ENCODE measurements at regions not wholly inside any gene's neighbourhood (a gene's known extent, or its start where the extent isn't known, plus 50 kb on each side); places are given as distances from the start of the nearest gene placed in this dataset.

DNA sequence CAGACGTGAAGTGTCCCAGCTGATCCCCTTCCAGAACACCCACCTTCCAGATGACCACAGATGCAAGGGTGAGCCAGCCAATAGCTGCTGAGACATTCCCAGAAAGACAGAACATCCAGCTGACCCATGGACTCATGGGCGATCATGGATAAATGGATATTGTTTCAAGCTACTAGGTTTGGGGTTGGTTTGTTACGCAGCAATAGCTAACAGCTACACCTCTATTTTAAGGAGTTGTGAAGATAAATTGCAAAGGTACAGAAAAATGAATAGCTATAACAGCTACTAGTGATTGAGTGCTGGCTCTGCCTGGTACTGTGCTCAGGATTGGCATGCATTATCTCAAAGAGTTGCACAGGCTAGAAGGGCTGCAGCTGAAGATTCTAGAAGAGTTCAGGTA, 122.5 kb downstream of the MIAT start:
- Histone ChIP-seq H3K9me3 (ENCODE audit: control insufficient read depth, insufficient read depth, low read length) (peaks cover 2% of the 10 kb centered on the region; the same call in 1 of the 2 replicates), H3K9ac (ENCODE audit: low read depth, low read length) (no peak overlapping the region), H3K4me1 (ENCODE audit: insufficient read depth, low read length) (peaks cover 31% of the 10 kb centered on the region), H3K36me3 (ENCODE audit: insufficient read depth, low read length) (no peaks in the 10 kb centered on the region)

DNA sequence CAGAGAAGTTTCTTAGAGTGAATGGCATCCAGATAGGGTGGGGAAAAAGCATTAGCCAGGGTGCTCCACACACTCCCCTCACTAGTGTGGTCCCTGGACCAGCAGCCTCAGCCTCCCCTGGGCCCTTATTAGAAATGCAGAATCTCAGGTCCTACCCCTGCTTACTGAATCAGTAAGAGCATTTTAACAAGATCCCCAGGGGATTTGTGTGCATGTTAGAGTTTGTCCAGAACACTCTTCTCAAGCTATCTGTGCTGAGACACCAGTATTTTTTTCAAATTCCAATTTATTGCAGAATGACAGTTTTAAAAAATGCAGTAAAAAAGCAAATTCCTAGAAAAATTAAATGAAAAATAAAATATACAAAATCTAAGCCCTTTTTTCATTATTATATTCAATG, 123.1 kb downstream of the MIAT start:
- Histone ChIP-seq H3K9ac (ENCODE audit: low read depth, low read length) (no peak overlapping the region), H3K4me1 (ENCODE audit: insufficient read depth, low read length) (peaks cover 37% of the 10 kb centered on the region), H3K9me3 (ENCODE audit: control insufficient read depth, insufficient read depth, low read length) (peaks cover 2% of the 10 kb centered on the region; the same call in 1 of the 2 replicates), H3K36me3 (ENCODE audit: insufficient read depth, low read length) (no peaks in the 10 kb centered on the region)

DNA sequence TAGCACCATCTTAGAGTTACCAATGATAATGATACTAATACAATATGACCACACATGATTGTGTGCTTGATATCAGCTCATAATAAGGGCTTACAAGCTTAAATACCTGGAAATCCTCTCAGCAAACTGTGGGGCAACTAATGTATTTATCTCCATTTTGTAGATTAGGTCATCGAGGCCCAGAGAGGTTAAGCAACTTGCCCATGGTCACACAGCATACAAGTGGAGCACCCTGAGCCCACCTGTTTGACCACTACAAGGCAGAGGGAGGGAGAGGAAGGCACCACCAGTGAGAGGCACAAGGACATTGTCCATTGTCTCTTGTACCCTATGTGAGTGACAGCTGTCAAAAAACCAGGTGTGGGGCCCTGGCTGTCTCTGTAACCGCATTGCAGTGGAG, 123.7 kb downstream of the MIAT start:
- no peaks in the 10 kb centered on the region for H3K36me3 ChIP-seq (ENCODE audit: insufficient read depth, low read length)
- peaks cover 37% of the 10 kb centered on the region for H3K4me1 ChIP-seq (ENCODE audit: insufficient read depth, low read length)
- H3K9me3 ChIP-seq (ENCODE audit: control insufficient read depth, insufficient read depth, low read length), result no peaks in the 10 kb centered on the region
- no peak overlapping the region for H3K9ac ChIP-seq (ENCODE audit: low read depth, low read length)

DNA sequence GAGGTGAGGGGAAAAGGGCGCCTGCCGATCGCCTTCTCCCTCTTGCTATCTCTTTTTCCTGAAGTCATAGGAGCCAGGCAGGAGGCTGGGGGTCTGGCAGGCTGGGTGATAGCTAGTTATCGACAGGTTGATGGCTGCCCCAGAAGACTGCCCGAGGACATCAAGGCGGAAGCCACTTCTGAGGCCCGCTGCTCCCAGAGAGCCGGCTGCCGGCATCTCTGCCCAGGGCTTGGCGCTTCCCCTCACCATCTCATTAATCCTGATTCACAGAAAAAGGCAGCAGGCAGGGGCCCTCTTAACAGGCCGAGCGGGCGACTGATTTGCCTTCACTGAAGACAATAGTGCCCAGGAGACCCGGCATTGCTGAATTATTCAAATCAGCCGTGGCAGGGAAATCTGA, 124.2 kb downstream of the MIAT start:
- Histone ChIP-seq H3K9me3 (ENCODE audit: control insufficient read depth, insufficient read depth, low read length) (no peaks in the 10 kb centered on the region), H3K4me1 (ENCODE audit: insufficient read depth, low read length) (peaks cover 37% of the 10 kb centered on the region), H3K36me3 (ENCODE audit: insufficient read depth, low read length) (no peaks in the 10 kb centered on the region), H3K9ac (ENCODE audit: low read depth, low read length) (no peak overlapping the region)

DNA sequence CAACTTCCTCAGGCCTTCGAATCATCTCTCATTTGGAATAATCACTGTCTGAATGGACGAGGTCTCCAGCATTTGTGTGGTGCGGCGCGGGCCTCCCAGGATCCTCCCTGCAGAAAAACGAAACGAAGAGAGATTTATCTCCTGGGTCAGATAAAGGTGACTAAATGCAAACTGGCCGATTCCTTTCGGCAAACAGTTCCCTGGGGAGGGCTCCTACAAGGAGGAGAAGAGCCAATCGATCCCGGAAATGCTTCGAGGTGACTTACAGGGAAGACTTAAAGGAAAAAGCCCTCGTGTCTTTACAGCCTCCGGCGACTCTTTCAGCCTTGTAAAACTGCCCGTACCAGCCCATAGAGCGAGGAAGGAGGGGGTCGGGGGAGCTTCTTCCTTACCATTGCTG, 126.5 kb downstream of the MIAT start:
- Histone ChIP-seq H3K9ac (ENCODE audit: low read depth, low read length) (peak overlapping the region; percentile 10; the same call in 1 of the 2 replicates), H3K36me3 (ENCODE audit: insufficient read depth, low read length) (no peaks in the 10 kb centered on the region), H3K9me3 (ENCODE audit: control insufficient read depth, insufficient read depth, low read length) (no peaks in the 10 kb centered on the region), H3K4me1 (ENCODE audit: insufficient read depth, low read length) (peaks cover 19% of the 10 kb centered on the region; the same call in 1 of the 2 replicates)

DNA sequence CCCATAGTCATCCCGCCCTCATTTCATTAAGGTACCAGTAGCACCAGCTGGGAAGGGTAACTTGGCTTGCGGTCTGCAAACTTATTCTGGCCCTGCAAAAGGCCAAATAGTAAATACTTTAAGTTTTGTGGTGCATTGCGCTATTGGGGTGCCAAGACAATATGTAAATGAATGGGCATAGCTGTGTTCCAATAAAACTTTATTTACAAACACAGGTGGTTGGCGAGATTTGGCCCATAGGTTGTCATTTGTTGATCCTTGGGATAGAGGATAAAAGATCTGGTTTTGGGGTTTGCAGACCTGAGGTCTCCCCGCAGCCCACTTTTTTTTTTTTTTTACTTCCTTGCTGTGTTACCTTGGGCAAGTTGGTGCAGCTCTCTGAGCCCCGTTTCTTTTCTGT, 127.4 kb downstream of the MIAT start:
- H3K36me3 ChIP-seq (ENCODE audit: insufficient read depth, low read length), result no peaks in the 10 kb centered on the region

DNA sequence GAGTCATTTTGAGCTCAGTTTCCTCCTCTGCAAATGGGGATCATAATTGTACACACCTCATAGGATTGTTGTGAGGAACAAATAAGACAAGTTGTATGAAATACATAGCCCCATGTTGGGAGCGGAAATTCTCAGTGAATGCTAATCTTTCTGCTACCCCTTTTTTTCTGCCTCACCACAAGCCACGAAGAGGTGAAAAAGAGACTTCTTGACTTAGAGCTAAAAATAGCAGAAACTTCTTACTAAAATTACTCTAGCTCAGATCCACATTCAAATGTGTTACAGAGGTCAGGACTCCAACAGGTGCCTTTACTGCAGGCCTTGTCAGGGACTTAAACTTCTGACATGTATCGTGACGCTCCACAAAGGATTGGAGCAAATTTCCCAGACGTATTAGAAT, 128.5 kb downstream of the MIAT start:
- H3K4me1 ChIP-seq (ENCODE audit: insufficient read depth, low read length), result peaks cover 17% of the 10 kb centered on the region; the same call in 1 of the 2 replicates
- no peaks in the 10 kb centered on the region for H3K9me3 ChIP-seq (ENCODE audit: control insufficient read depth, insufficient read depth, low read length)
- no peaks in the 10 kb centered on the region for H3K36me3 ChIP-seq (ENCODE audit: insufficient read depth, low read length)
- H3K9ac ChIP-seq (ENCODE audit: low read depth, low read length), result no peak overlapping the region

More for the DNA sequence above, 127.4 kb downstream of the MIAT start:
- peaks cover 17% of the 10 kb centered on the region; the same call in 1 of the 2 replicates for H3K4me1 ChIP-seq (ENCODE audit: insufficient read depth, low read length)
- no peak overlapping the region for H3K9ac ChIP-seq (ENCODE audit: low read depth, low read length)
- H3K9me3 ChIP-seq (ENCODE audit: control insufficient read depth, insufficient read depth, low read length), result no peaks in the 10 kb centered on the region

DNA sequence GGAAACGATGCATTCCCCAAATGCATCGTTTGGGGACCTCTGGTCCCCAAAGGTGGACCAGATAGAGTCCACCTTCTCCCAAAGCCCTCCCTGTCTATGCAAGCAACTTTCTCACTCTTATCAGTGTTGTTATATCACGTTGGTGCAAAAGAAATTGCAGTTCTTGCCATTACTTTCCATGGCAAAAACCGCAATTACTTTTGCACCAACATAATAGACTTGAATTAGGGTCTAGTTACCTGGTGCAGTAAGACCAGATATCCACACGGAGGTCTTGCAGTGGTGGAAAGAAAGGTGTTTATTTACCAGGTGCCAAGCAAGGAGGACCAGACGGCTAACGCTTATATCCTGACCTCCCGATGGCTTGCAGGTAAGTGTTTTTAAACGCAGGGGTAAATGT, 129.0 kb downstream of the MIAT start:
- H3K9me3 ChIP-seq (ENCODE audit: control insufficient read depth, insufficient read depth, low read length), result no peaks in the 10 kb centered on the region
- no peaks in the 10 kb centered on the region for H3K36me3 ChIP-seq (ENCODE audit: insufficient read depth, low read length)
- H3K4me1 ChIP-seq (ENCODE audit: insufficient read depth, low read length), result peaks cover 17% of the 10 kb centered on the region; the same call in 1 of the 2 replicates
- H3K9ac ChIP-seq (ENCODE audit: low read depth, low read length), result no peak overlapping the region

DNA sequence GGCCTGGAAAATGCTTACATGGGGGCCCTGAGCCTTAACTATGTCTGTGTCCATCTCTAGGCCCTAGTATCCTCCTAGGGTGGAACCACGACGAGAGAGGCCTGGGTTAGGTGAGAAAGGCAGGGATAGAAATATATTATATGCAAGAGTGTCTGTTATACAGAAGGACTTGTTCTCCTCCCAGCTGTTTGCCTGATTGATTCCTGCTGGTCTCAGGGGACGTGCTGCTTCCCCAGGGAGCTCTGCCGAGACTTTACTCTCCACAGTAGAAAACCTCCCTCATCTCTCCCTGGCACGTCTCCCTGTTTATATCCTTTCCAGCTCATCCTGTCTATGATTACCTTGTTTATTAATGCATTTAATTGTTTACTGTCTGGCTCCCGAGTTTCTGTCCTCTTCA, 132.6 kb downstream of the MIAT start:
- Histone ChIP-seq H3K4me1 (ENCODE audit: insufficient read depth, low read length) (0 out of 2 replicates have a peak, but pooled peaks cover 6% of the 10 kb centered on the region), H3K9me3 (ENCODE audit: control insufficient read depth, insufficient read depth, low read length) (no peaks in the 10 kb centered on the region), H3K9ac (ENCODE audit: low read depth, low read length) (no peak overlapping the region), H3K36me3 (ENCODE audit: insufficient read depth, low read length) (no peaks in the 10 kb centered on the region)

DNA sequence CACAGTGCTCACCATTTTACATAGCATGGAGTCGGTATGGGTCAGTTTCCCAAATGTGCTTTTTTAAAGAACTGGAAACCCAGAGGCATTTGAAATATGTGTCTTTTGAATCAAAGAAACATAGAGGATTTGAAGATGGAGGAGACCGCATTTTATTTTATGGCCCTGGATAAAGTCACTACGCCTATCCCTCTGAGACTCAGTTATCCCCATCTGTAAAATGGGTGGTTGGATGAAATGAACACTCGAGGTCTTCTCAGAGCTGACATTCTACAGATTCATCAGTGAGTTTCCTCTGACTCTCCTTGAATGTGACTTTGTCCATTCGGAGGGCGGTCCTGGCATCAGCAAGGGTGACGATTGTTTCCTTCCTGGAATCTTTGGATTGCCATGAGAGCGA, 135.1 kb downstream of the MIAT start:
- Histone ChIP-seq H3K4me1 (ENCODE audit: insufficient read depth, low read length) (no peaks in the 10 kb centered on the region), H3K9me3 (ENCODE audit: control insufficient read depth, insufficient read depth, low read length) (no peaks in the 10 kb centered on the region), H3K9ac (ENCODE audit: low read depth, low read length) (no peak overlapping the region), H3K36me3 (ENCODE audit: insufficient read depth, low read length) (no peaks in the 10 kb centered on the region)

DNA sequence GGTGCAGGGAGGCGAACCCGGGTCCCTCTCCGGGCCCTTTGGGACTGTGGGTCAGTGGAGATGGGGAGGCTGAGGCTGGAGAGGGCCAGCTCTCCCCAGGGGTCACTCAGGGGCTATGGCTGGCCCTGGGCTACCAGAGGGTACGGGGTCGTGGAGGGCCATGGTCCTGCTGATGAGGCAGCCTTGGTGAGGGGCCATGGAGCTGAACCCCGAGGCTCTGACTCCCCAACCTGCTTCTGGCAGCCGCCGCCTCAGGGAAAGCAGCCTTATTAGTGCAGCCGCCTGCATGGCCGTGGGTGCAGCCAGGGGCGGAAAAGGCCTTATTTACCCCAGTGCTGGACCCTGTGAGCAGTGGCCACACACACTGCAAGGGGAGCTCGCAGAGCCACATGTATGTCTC, 139.4 kb downstream of the MIAT start:
- H3K4me1 ChIP-seq (ENCODE audit: insufficient read depth, low read length), result no peaks in the 10 kb centered on the region; the same call in 1 of the 2 replicates
- no peaks in the 10 kb centered on the region for H3K36me3 ChIP-seq (ENCODE audit: insufficient read depth, low read length)
- H3K9ac ChIP-seq (ENCODE audit: low read depth, low read length), result no peak overlapping the region
- H3K9me3 ChIP-seq (ENCODE audit: control insufficient read depth, insufficient read depth, low read length), result no peaks in the 10 kb centered on the region

DNA sequence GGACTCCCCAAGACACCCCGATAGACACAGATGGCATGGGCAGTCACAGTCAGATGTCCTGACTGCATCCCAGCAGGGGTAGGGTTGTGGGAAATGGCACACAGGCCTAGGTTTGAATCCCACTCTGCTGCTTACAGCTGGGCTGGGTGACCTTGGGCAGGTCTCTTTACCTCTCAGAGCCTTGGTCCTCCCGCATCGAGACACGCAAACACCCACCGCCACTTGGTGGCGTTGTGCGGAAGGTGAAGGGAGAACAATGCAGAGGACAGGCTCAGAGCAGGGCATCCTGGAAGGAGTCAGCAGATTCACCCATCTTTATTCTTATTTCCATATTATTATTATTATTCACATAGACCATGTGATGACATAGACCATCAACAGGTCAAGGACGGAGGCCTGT, 140.5 kb downstream of the MIAT start:
- no peak overlapping the region for H3K9ac ChIP-seq (ENCODE audit: low read depth, low read length)
- no peaks in the 10 kb centered on the region for H3K9me3 ChIP-seq (ENCODE audit: control insufficient read depth, insufficient read depth, low read length)
- H3K4me1 ChIP-seq (ENCODE audit: insufficient read depth, low read length), result no peaks in the 10 kb centered on the region; the same call in 1 of the 2 replicates
- no peaks in the 10 kb centered on the region for H3K36me3 ChIP-seq (ENCODE audit: insufficient read depth, low read length)

DNA sequence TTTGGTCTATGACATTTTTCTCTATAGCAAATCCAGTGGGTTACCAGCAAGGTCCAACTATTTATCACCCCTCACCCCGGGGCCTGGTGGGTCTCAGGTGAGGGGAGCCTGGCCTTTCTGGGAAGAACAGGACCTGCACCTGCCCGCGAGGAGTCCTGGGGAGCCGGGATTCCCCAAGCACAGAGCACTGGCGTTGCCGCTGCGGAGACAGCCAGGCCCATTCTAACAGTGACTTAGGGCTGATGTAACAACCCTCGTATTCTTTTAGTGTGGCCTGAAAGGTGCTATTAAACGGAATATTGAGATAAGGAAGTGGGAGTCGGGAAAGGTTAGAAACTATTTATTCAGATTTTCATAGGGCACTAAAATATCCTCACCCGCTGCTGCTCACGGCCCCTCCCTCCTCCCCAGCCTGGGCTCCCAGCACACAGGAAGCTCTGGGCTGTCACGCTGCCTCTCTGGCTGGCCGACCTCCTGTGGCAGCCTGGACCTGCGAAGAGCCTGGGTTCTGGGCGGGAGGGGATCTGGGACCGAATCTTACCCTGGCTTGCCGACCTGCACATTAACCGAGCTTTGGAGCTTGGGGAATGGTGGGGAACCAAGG, 141.2 kb downstream of the MIAT start:
- no peaks in the 10 kb centered on the region for H3K9me3 ChIP-seq (ENCODE audit: control insufficient read depth, insufficient read depth, low read length)
- H3K36me3 ChIP-seq (ENCODE audit: insufficient read depth, low read length), result no peaks in the 10 kb centered on the region
- H3K4me1 ChIP-seq (ENCODE audit: insufficient read depth, low read length), result no peaks in the 10 kb centered on the region; the same call in 1 of the 2 replicates
- H3K9ac ChIP-seq (ENCODE audit: low read depth, low read length), result no peak overlapping the region

DNA sequence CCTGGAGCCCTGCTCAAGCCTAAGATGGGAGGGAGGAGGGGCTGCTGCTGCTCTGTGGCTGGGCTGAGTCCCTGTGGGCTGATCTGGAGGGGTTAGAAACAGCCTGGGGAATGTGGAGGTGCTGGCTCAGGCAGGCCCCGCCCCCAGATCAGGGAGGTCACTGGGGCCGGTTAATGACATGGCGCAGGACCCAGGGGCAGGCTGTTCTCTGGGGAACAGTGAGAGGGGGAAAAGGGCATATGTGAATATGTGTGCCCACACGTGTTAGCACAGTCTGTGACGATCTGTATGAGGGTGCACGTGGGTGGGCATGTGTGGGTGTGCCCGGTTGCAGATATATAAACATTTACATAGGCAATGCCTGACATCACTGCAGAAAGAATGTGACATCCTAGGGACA, 143.5 kb downstream of the MIAT start:
- no peak overlapping the region for H3K9ac ChIP-seq (ENCODE audit: low read depth, low read length)

DNA sequence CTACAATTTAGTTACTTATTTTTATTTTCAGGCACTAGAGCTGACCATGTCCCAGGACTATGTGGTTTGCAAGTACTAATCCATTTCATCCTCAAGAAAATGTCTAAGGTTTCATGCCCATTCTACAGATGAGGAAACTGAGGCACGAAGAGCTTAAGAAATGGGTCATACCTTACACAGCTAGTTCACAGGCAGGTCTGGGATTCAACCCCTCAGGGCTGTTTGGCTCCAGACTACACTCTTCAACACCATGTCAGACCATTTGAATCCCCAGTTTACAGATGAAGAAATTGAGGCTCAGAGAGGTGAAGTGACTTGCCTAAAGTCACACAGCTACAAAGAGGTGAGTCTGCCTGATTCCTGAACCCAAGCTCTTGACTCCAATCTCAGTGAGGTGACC, 144.1 kb downstream of the MIAT start:
- H3K9ac ChIP-seq (ENCODE audit: low read depth, low read length), result no peak overlapping the region
- H3K36me3 ChIP-seq (ENCODE audit: insufficient read depth, low read length), result no peaks in the 10 kb centered on the region
- H3K4me1 ChIP-seq (ENCODE audit: insufficient read depth, low read length), result peaks cover 7% of the 10 kb centered on the region; the same call in 1 of the 2 replicates
- H3K9me3 ChIP-seq (ENCODE audit: control insufficient read depth, insufficient read depth, low read length), result no peaks in the 10 kb centered on the region

More for the DNA sequence above, 143.5 kb downstream of the MIAT start:
- Histone ChIP-seq H3K9me3 (ENCODE audit: control insufficient read depth, insufficient read depth, low read length) (no peaks in the 10 kb centered on the region), H3K4me1 (ENCODE audit: insufficient read depth, low read length) (peaks cover 7% of the 10 kb centered on the region; the same call in 1 of the 2 replicates), H3K36me3 (ENCODE audit: insufficient read depth, low read length) (no peaks in the 10 kb centered on the region)
